Small intestine (tissue), 7 donors: ENCODE measurements at regions not wholly inside any gene's neighbourhood (a gene's known extent, or its start where the extent isn't known, plus 50 kb on each side); places are given as distances from the start of the nearest gene placed in this dataset.

ENCODE experiments used
- DNase-seq, 2 donors: peaks; one replicate each; pipeline versions ENCODE4 v3.0.0 to v3.0.0-alpha.2; 2013
- FAIRE-seq: peaks from 2 replicates; lab custom pipeline; 2012; peaks lifted over from hg19 to GRCh38; lab: Jason Lieb, UNC
- H3K27ac ChIP-seq, 3 donors: one replicate each; pipeline ENCODE4 v1.5.1; 2013; ENCODE audit warnings: low read length in 2 of 3, mild to moderate bottlenecking in 2 of 3, control low read depth in 1 of 3, inconsistent platforms in 1 of 3, low read depth in 1 of 3, moderate library complexity in 1 of 3
- H3K27me3 ChIP-seq, 3 donors: one replicate each; pipeline ENCODE4 v1.6.1; 2013; ENCODE audit warnings: low read length in 3 of 3, inconsistent platforms in 1 of 3; ENCODE audit not compliant: control insufficient read depth in 3 of 3, insufficient read depth in 3 of 3
- H3K36me3 ChIP-seq, 3 donors: one replicate each; pipeline ENCODE4 v1.6.1; 2013; ENCODE audit warnings: low read length in 3 of 3, inconsistent platforms in 1 of 3, low read depth in 1 of 3, mild to moderate bottlenecking in 1 of 3, moderate library complexity in 1 of 3; ENCODE audit not compliant: control insufficient read depth in 3 of 3, insufficient read depth in 2 of 3
- H3K4me1 ChIP-seq, 3 donors: one replicate each; pipeline ENCODE4 v1.6.1; 2013; ENCODE audit warnings: low read length in 2 of 3, inconsistent platforms in 1 of 3, low read depth in 1 of 3, mild to moderate bottlenecking in 1 of 3, moderate library complexity in 1 of 3; ENCODE audit not compliant: control insufficient read depth in 3 of 3, insufficient read depth in 2 of 3
- H3K4me3 ChIP-seq, 3 donors: one replicate each; pipeline ENCODE4 v1.5.1; 2013; ENCODE audit warnings: low read length in 3 of 3, control low read depth in 1 of 3, inconsistent platforms in 1 of 3, low read depth in 1 of 3, mild to moderate bottlenecking in 1 of 3, moderate library complexity in 1 of 3
- H3K9me3 ChIP-seq, 2 donors: one replicate each; pipeline ENCODE4 v1.6.1; 2013; ENCODE audit warnings: low read depth in 1 of 2, low read length in 1 of 2; ENCODE audit not compliant: control insufficient read depth in 2 of 2, insufficient read depth in 1 of 2
- WGBS, 3 donors: extraction: QIAGEN DNeasy Blood & Tissue Kit; methylation state at CpG; one replicate each; pipeline ENCODE4 v1.1.7; 2013; 5-methylcytosine and 5-hydroxymethylcytosine counted together
- donor health status: healthy with polysubstance abuse.
- donor health status: control.
- donor health status: control.
- donor health status: Bipolar disorder and iron deficiency.
- donor health status: healthy.

DNA sequence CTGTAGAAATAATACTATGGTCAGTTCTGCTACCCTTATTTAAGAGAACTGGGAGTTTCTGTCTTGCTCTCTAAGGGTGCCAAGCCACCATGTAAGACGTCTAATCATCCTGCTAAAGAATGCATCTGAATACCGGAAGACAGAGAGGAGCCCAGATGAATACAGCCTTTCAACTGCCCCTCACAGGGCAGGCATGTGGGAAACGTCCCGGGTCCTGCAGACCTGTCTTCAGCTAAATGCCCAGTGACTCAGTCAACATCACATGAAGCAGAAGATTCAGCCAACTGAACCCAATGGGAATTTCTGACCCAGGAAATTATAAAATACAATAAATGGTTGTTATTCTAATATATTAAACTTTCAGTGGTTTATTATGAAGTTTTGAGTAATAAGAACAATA is 2141.0 kb upstream of the AGA start:
- Histone ChIP-seq H3K4me1 (no peaks in the 10 kb centered on the region), H3K4me3 (no peak overlapping the region), H3K27me3 (no peaks in the 10 kb centered on the region), H3K27ac (no peak overlapping the region), H3K36me3 (no peaks in the 10 kb centered on the region), H3K9me3 (no peaks in the 10 kb centered on the region)
- no peak for DNase-seq
- FAIRE-seq = no peak
- 50 to 58% (median 54%) methylated on average over 4 of the region's 4 CpGs for WGBS, 3 donors

DNA sequence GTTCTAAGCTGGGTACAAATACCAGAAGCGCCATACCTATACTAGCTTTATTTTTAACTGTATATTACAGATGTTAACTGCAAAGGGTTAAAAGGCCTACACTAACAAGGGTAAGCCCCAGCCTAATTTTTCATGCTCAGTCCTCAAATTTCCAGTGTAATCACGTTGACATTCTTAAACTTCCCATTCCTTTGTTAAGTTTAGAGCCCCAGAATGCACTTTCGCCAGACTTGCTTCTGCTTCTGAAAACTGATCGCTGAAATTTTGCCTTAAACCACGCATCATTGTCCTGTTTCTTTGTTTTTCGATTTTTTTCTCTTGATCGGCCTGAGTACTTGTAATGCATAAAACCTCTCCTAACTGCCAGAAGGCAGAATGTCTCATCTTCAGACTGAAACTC is 2141.9 kb upstream of the AGA start:
- Histone ChIP-seq H3K4me3 (no peak overlapping the region), H3K27ac (no peak overlapping the region), H3K36me3 (no peaks in the 10 kb centered on the region), H3K4me1 (no peaks in the 10 kb centered on the region), H3K9me3 (no peaks in the 10 kb centered on the region), H3K27me3 (no peaks in the 10 kb centered on the region)
- DNase-seq (no peak), FAIRE-seq (no peak)
- WGBS, 3 donors = 42 to 78% (median 62%) methylated on average over 7 of the region's 7 CpGs

DNA sequence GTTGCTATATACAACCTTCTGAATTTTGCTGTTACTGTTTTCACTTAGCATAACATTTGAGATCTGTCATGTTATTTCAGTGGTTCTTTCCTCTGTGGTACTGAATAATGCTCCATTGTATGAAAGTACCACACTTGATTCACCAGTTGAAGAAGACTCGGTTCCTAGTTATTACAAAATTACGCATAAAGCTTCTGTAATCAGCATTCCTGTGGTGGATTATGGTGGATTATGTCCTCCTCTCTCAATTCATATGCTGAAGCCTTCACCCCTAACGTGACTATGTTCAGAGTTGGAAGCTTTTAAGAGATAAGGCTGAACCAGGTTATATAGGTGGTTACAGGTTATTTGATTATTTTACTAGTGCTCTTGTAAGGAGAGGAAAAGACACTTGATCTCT is 2143.5 kb upstream of the AGA start:
- Histone ChIP-seq H3K9me3 (no peaks in the 10 kb centered on the region), H3K4me3 (no peak overlapping the region), H3K27me3 (no peaks in the 10 kb centered on the region), H3K27ac (no peak overlapping the region), H3K4me1 (no peaks in the 10 kb centered on the region), H3K36me3 (no peaks in the 10 kb centered on the region)
- 65 to 79% (median 70%) methylated on average over 3 of the region's 3 CpGs for WGBS, 3 donors
- FAIRE-seq = no peak
- DNase-seq = no peak

DNA sequence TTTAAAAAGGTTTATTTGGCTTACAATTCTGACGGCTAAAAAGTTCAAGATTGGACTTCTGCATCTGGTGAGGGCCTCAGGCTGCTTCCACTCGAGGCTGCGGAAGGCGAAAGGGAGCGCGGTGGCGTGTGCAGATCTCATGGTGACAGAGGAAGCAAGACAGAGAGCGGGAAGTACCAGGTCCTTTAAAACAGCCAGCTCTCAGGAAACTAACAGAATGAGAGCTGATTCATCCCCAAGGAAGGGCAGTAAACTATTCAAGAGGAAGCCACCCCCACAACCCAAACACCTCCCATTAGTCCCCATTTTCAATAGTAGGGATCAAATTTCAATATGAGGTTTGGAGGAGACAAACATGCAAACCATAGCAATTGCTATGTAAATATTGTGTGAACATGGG is 2144.2 kb upstream of the AGA start:
- Histone ChIP-seq H3K27me3 (no peaks in the 10 kb centered on the region), H3K4me1 (no peaks in the 10 kb centered on the region), H3K27ac (no peak overlapping the region), H3K9me3 (no peaks in the 10 kb centered on the region), H3K4me3 (no peak overlapping the region), H3K36me3 (no peaks in the 10 kb centered on the region)
- no peak for DNase-seq
- FAIRE-seq = no peak
- WGBS, 3 donors = 85 to 92% (median 85%) methylated on average over 8 of the region's 8 CpGs

DNA sequence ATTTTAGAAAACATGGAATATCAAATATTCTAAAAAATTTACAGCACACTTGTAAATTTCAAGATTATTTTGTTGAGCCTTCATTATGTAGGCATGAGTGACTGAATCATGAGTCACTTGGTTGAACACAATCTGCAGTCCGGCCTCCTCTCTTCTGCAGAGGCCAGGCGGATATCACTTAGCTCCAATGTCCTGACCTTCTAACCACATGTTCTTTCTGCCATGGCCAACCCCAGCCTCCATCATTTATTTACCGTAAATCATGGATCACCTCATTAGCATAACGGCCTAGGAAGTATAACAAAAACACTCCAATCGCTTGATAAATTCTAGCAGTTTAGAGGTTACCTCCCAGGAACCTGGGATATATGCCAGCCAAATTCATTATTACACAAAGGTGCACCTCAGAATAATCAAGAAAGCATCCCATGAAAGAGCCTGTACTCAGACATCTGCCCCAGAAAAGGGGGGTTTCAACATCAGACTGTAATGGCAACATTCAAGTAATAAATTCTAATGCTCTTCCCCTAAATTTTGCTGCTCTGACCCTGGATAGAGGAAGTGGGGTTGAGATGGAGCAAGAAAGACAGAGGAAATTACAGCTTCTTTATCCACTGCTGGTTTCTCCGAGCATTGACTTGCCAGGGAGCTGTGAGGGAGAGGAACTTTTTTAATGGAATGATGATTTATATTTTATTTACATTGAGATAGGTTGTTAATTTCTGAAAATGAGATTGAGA is 2153.6 kb upstream of the AGA start:
- WGBS, 3 donors = 70 to 86% (median 78%) methylated on average over 6 of the region's 6 CpGs
- Histone ChIP-seq H3K36me3 (no peaks in the 10 kb centered on the region), H3K9me3 (no peaks in the 10 kb centered on the region), H3K27ac (no peak overlapping the region), H3K27me3 (no peaks in the 10 kb centered on the region), H3K4me1 (no peaks in the 10 kb centered on the region), H3K4me3 (no peak overlapping the region)
- FAIRE-seq (no peak), DNase-seq (no peak)

DNA sequence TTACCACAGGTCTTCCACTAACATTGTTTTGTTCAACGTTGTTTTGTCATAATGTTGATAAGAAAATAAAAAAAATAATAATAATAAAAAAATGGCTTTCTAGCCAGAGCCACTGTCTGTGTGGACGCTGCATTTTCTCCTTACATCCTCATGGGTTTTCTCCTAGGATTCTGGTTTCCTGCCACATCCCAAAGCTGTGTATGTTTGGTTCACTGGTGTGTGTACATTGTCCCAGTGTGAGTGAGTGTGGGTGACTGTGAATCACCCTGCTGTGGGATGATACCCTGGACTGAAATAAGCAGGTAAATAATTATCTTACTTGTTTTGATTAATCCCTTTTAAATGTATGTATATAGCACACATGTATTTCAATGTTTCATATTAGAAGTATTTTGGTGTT is 2154.4 kb upstream of the AGA start:
- WGBS, 3 donors = 55 to 66% (median 58%) methylated on average over 2 of the region's 2 CpGs
- H3K27ac ChIP-seq = no peak overlapping the region
- FAIRE-seq = no peak

DNA sequence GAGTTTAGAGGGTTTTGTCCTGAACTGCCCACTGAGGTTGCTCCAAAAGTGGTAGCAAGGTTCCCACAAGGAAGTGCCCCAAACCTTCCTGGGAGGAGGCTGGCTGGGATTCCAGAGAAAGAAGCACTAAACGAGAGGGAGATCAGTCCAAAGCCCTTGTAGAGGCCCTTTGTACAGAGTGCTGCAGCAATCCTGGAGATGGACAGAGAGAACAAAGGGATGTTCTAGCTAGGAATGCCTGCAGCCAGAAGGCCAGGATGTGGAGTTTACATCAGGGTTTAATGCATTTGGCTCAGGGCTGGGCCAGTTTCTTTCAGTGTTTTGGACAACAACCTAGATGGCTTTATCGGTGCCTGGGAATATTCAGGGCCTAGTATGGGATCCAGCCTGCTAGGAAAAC is 2155.1 kb upstream of the AGA start:
- no peaks in the 10 kb centered on the region for H3K36me3 ChIP-seq
- DNase-seq = no peak
- H3K9me3 ChIP-seq = no peaks in the 10 kb centered on the region
- no peak overlapping the region for H3K27ac ChIP-seq
- no peak for FAIRE-seq
- no peaks in the 10 kb centered on the region for H3K4me1 ChIP-seq
- H3K4me3 ChIP-seq = no peak overlapping the region
- 32 to 50% (median 37%) methylated on average over 2 of the region's 2 CpGs for WGBS, 3 donors
- H3K27me3 ChIP-seq = no peaks in the 10 kb centered on the region

More for the DNA sequence above, 2154.4 kb upstream of the AGA start:
- H3K4me1 ChIP-seq = no peaks in the 10 kb centered on the region
- no peaks in the 10 kb centered on the region for H3K9me3 ChIP-seq
- no peak overlapping the region for H3K4me3 ChIP-seq
- H3K27me3 ChIP-seq = no peaks in the 10 kb centered on the region
- H3K36me3 ChIP-seq = no peaks in the 10 kb centered on the region
- DNase-seq = no peak

DNA sequence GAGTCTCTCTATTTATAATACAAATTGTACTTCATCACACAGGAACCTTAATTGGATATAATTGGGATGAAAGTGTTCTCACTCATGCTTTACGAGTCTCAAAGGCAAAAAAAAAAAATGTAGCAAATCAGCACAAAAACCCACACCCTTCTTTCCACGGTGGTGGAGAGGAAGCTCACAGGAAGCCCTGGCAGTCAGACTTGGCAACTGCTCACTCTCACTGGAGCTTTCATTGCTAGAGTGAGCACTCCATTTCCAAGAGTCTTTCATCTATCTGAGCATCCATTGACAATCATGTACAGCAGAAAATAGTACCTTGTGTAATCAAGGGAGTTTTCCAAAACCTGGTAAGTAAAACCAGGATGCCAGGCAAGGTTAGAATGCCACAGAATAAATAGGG is 2159.4 kb upstream of the AGA start:
- 34 to 51% (median 40%) methylated on average over 2 of the region's 2 CpGs for WGBS, 3 donors
- no peak overlapping the region for H3K27ac ChIP-seq
- DNase-seq = no peak
- no peaks in the 10 kb centered on the region for H3K4me1 ChIP-seq
- H3K4me3 ChIP-seq = no peak overlapping the region
- H3K36me3 ChIP-seq = no peaks in the 10 kb centered on the region
- H3K9me3 ChIP-seq = no peaks in the 10 kb centered on the region
- H3K27me3 ChIP-seq = no peaks in the 10 kb centered on the region
- no peak for FAIRE-seq

DNA sequence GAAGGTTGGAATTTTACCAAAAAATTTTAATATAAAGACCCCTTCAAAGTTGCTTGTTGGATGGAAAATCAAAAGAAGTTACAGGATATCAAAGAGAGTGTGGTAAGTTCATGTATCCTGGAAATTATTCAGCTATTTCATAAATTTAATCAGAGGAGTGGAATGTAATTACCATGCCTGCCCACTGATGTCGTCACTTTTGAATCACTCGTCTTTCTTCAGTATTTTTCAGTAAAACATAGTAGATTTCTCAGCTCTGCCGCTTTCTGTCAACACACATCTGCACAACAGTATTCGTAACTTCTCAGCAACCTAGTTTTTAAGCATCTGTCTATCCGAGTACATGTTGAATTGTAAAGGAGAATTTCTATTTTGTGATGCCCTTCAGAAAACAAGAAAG is 2163.0 kb upstream of the AGA start:
- no peaks in the 10 kb centered on the region for H3K9me3 ChIP-seq
- H3K36me3 ChIP-seq = no peaks in the 10 kb centered on the region
- no peak overlapping the region for H3K4me3 ChIP-seq
- FAIRE-seq (no peak), DNase-seq (no peak)
- no peaks in the 10 kb centered on the region for H3K27me3 ChIP-seq
- WGBS, 3 donors = 76 to 85% (median 81%) methylated on average over 5 of the region's 5 CpGs
- H3K27ac ChIP-seq = no peak overlapping the region
- H3K4me1 ChIP-seq = no peaks in the 10 kb centered on the region
